Endothelial cell of umbilical vein (primary cell): ENCODE measurements at regions not wholly inside any gene's neighbourhood (a gene's known extent, or its start where the extent isn't known, plus 50 kb on each side); places are given as distances from the start of the nearest gene placed in this dataset.

Experiments
- BruUV-seq: library from RNA; stranded (reverse); fragments of 400-500 nt; replicated peaks from 2 replicates; lab custom pipeline; 2021; lab: Mats Ljungman, UMichigan
- CTCF ChIA-PET: fragments of 300-600, 350-600 bp; sonication (Branson Sonifier 250); formaldehyde crosslinking; loops from one replicate; lab custom pipeline; 2021; ENCODE audit warnings: antibody characterized with exemption, inconsistent platforms; lab: Charles Lee
- POLR2A ChIA-PET: fragments of 300-600, 350-600 bp; sonication (Branson Sonifier 250); formaldehyde crosslinking; loops from one replicate; lab custom pipeline; 2021; ENCODE audit warnings: antibody characterized with exemption, inconsistent platforms; lab: Charles Lee
- DNase-seq: peaks from one replicate; pipeline ENCODE4 v3.0.0-alpha.2; 2011; ENCODE audit warnings: low read depth, low spot score
- FAIRE-seq: peaks from 2 replicates; lab custom pipeline; 2011; peaks lifted over from hg19 to GRCh38; lab: Jason Lieb, UNC
- H2AFZ ChIP-seq: 2 replicates; pipeline ENCODE4 v1.6.0; 2012; ENCODE audit warnings: low read depth, low read length, control low read depth, inconsistent platforms
- H3K27ac ChIP-seq: 2 replicates; pipeline ENCODE4 v1.5.1; 2011; ENCODE audit warnings: low read depth, mild to moderate bottlenecking, control low read depth, low read length, moderate library complexity; ENCODE audit not compliant: insufficient read depth
- H3K27me3 ChIP-seq, 2 experiments: 2 replicates each; pipeline versions ENCODE4 v1.6.0 to v1.6.1; 2011; ENCODE audit warnings: low read length in 2 of 2, mixed read lengths in 1 of 2; ENCODE audit not compliant: control insufficient read depth in 2 of 2, insufficient read depth in 2 of 2
- H3K36me3 ChIP-seq, 2 experiments: 2 replicates in 1 of 2; 3 replicates in 1 of 2; pipeline ENCODE4 v1.5.1; 2011; ENCODE audit warnings: low read length in 2 of 2, mild to moderate bottlenecking in 1 of 2, moderate library complexity in 1 of 2; ENCODE audit not compliant: control insufficient read depth in 2 of 2, insufficient read depth in 2 of 2; ENCODE audit errors: extremely low read depth in 1 of 2
- H3K4me1 ChIP-seq: 3 replicates; pipeline ENCODE4 v1.5.1; 2011; ENCODE audit warnings: mild to moderate bottlenecking, low read length; ENCODE audit not compliant: control insufficient read depth, insufficient read depth; ENCODE audit errors: extremely low read depth
- H3K4me2 ChIP-seq: 2 replicates; pipeline ENCODE4 v1.6.1; 2011; ENCODE audit warnings: low read length, control low read depth, mixed read lengths; ENCODE audit not compliant: insufficient read depth
- H3K4me3 ChIP-seq, 3 experiments: fragments of 200-600 bp in 1 of 3; sonication (generic), shearing (Covaris generic) in 1 of 3; replicated peaks in 1 of 3; 2 replicates each; pipeline ENCODE4 v1.5.1; 2011 to 2016; ENCODE audit warnings: control low read depth in 3 of 3, low read length in 3 of 3, mild to moderate bottlenecking in 2 of 3, inconsistent platforms in 1 of 3, low read depth in 1 of 3, moderate library complexity in 1 of 3; ENCODE audit not compliant: insufficient read depth in 1 of 3
- H3K79me2 ChIP-seq: 2 replicates; pipeline ENCODE4 v1.6.0; 2012; ENCODE audit warnings: low read length, inconsistent platforms; ENCODE audit not compliant: control insufficient read depth, insufficient read depth
- H3K9ac ChIP-seq: replicated peaks from 2 replicates; pipeline ENCODE3; 2011; ENCODE audit warnings: low read length, control low read depth; ENCODE audit not compliant: insufficient read depth; ENCODE audit errors: extremely low read depth
- H3K9me1 ChIP-seq: replicated peaks from 3 replicates; pipeline ENCODE4 v1.6.0; 2011; ENCODE audit warnings: mild to moderate bottlenecking, low read length; ENCODE audit not compliant: control insufficient read depth, insufficient read depth; ENCODE audit errors: extremely low read depth
- H3K9me3 ChIP-seq: replicated peaks from 2 replicates; pipeline ENCODE4 v1.5.1; 2012; ENCODE audit warnings: low read length, inconsistent platforms; ENCODE audit not compliant: control insufficient read depth, insufficient read depth
- H4K20me1 ChIP-seq: replicated peaks from 2 replicates; pipeline ENCODE3; 2011; ENCODE audit warnings: mild to moderate bottlenecking, low read length; ENCODE audit not compliant: control insufficient read depth, insufficient read depth; ENCODE audit errors: extremely low read depth
- CTCF ChIP-seq, 2 donors: IDR thresholded peaks; 1 replicate in 1 of 2; 2 replicates in 1 of 2; pipeline ENCODE4 v1.5.1; 2011; ENCODE audit warnings: low read length in 2 of 2, mild to moderate bottlenecking in 2 of 2, moderate library complexity in 2 of 2, control low read depth in 1 of 2, inconsistent platforms in 1 of 2, low read depth in 1 of 2; ENCODE audit not compliant: insufficient read depth in 1 of 2; ENCODE audit errors: extremely low read depth in 1 of 2
- EZH2 ChIP-seq: IDR thresholded peaks from 2 replicates; pipeline ENCODE4 v1.6.1; 2012; ENCODE audit warnings: borderline replicate concordance, low read depth, mild to moderate bottlenecking, moderate library complexity, low read length, inconsistent platforms; ENCODE audit not compliant: severe bottlenecking
- FOS ChIP-seq: IDR thresholded peaks from 2 replicates; pipeline ENCODE4 v1.6.1; 2011; ENCODE audit warnings: mild to moderate bottlenecking, low read length, moderate library complexity, borderline replicate concordance; ENCODE audit not compliant: insufficient read depth
- GATA2 ChIP-seq: IDR thresholded peaks from 2 replicates; pipeline ENCODE4 v1.7.0; 2011; ENCODE audit warnings: low read depth, mild to moderate bottlenecking, moderate library complexity, mixed read lengths, low read length; ENCODE audit not compliant: insufficient read length, insufficient read depth
- JUN ChIP-seq: IDR thresholded peaks from 2 replicates; pipeline ENCODE4 v1.6.1; 2011; ENCODE audit warnings: borderline replicate concordance, low read depth; ENCODE audit not compliant: insufficient read length, insufficient read depth
- MAX ChIP-seq: IDR thresholded peaks from 2 replicates; pipeline ENCODE4 v1.6.1; 2011; ENCODE audit not compliant: insufficient read depth, insufficient read length
- MYC ChIP-seq: IDR thresholded peaks from one replicate; pipeline ENCODE4 v1.6.1; 2011; ENCODE audit warnings: mild to moderate bottlenecking, low read depth, low read length
- POLR2A ChIP-seq: IDR thresholded peaks from 2 replicates; pipeline ENCODE4 v1.6.1; 2012; ENCODE audit warnings: low read depth, mild to moderate bottlenecking, control low read depth, low read length
- POLR2AphosphoS5 ChIP-seq: IDR thresholded peaks from 2 replicates; pipeline ENCODE4 v1.6.1; 2012; ENCODE audit warnings: low read depth, mild to moderate bottlenecking, control low read depth, low read length, moderate library complexity; ENCODE audit not compliant: insufficient read depth
- dilution Hi-C: fragments of 300-500 bp; cut with MboI; formaldehyde crosslinking; loops from one replicate; pipeline ENCODE4 v1.15.0; 2019; ENCODE audit warnings: low sequenced_read_pairs; ENCODE audit not compliant: extremely low pct_ligation_motif_present
- intact Hi-C: fragments of 100-400 bp; cut with micrococcal nuclease; formaldehyde crosslinking; loops from one replicate; pipeline ENCODE4 v1.10.0; 2022

GRCh38 chr3:110016235-110016815, 679.0 kb upstream of the DPPA4 start:
- dilution Hi-C loops: no loop called here
- Histone ChIP-seq H3K27ac (no peak overlapping the region), H3K4me3 (no peak overlapping the region), H3K4me2 (no peak overlapping the region), H2AFZ (no peak overlapping the region), H3K4me1 (no peaks in the 10 kb centered on the region), H3K79me2 (no peaks in the 10 kb centered on the region), H4K20me1 (no peaks in the 10 kb centered on the region), H3K9me1 (no peaks in the 10 kb centered on the region), H3K9ac (no peak overlapping the region), H3K27me3 (no peaks in the 10 kb centered on the region), H3K9me3 (no peaks in the 10 kb centered on the region), H3K36me3 (no peaks in the 10 kb centered on the region)
- DNase-seq (no peak), FAIRE-seq (no peak)
- POLR2A ChIA-PET: no interaction called here
- CTCF ChIA-PET: no interaction called here
- intact Hi-C loops: no loop called here
- TF ChIP-seq FOS: no peak
- TF ChIP-seq GATA2: no peak
- no peak for TF ChIP-seq CTCF (IDR thresholded peaks at IDR 0.05; ENCODE audit: extremely low read depth in 1 of 2, insufficient read depth in 1 of 2, low read depth in 1 of 2, low read length in 2 of 2)
- no peak for TF ChIP-seq EZH2
- no peak for TF ChIP-seq MAX
- no peak for TF ChIP-seq MYC
- TF ChIP-seq POLR2A: no peak
- no peak for TF ChIP-seq POLR2AphosphoS5
- TF ChIP-seq JUN: no peak
- BruUV-seq: no TSS peak
